HG02981 (cell line): ENCODE measurements at regions not wholly inside any gene's neighbourhood (a gene's known extent, or its start where the extent isn't known, plus 50 kb on each side); places are given as distances from the start of the nearest gene placed in this dataset.

Source experiments
- ATAC-seq: cut with Tn5 transposase; IDR thresholded peaks from one replicate; pipeline ENCODE4 v1.9.1; 2021; ENCODE audit warnings: mild to moderate bottlenecking, moderate library complexity; ENCODE audit not compliant: unreplicated experiment

DNA sequence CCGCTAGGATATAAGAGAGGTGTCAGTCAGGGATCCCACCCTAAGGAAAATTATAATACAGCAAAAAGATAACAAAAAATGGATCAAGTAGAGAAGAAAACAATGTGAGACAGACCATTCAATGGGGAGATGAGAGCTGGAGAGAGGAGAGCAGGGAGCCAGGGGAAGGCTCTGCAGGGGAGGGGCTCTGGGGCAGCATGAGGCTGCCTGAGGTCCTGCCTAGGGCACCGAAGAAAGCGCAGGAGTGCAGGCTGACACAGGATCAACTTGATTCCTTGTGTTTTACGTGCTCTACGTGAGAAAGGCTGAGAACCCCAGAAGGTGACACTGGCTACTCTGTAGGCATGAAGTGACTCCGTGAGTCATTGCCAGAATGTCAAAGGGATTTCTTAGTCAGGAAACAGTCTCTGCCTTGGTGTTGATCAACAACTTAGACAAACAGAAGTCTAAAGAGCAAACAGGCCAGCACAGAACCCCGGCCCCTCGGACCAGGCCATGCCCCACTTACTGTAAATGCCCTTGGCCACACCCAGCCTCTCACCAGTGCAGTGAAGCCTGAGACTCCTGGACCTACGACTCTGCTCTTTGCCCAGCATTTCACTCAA lies 290.1 kb upstream of the PRDM1 start:
- ATAC-seq: no peak

DNA sequence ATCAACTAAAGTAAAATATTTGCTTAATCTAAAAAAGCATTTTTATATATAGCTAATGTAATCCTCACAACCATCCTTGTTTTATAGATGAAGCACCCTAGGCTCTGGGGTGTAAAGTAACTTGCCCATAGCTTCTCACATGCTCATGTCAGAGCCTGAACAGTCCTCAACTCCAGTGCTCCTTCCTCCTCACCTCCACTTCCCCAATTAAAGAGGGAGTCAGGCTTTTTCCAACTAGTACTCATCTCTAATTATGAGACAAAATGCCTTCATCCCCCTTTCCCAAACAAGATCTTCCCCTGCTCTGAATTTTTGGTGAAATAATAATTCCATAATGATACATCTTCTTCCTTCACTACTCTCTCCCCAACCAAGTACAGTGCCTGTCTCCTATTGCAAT lies 290.8 kb upstream of the PRDM1 start:
- no peak for ATAC-seq

DNA sequence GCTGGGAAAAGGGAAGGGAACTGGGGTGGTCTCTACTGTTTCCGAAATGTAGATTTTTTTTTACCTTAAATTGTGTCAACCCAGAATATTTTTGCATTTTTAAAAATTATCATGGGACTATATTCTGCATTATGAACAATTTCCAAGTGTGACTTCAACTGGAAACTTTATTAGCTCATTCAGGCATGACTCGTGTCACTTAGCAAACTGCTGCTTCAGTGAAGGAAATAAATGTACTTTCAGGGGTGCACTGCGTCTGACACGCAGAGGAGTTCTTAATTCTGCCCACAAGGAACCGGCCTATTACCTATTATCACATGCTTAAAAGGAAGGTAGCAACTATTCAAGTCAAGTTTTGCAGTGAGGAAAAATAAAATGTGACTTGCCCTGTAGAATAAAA lies 291.3 kb upstream of the PRDM1 start:
- ATAC-seq: no peak

DNA sequence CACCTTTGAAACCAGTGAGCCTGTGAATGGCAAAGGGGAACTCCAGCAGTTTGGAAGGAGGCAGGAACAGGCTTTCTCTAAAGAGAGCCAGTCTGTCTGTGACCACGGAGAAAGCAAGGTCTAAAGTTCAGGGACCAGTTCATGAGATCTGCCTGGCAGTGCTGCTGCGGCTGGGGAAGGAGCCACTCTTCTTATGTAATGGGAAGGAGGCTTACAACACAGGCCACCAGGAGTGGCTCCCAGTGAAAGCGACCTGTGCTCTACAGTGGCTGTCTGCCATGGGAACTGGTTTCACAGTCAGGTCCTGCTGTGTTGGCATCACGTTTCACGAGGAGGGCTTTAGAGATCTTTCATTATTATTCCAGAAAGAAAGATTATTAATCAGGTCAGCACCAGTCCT lies 291.9 kb upstream of the PRDM1 start:
- ATAC-seq: no peak

DNA sequence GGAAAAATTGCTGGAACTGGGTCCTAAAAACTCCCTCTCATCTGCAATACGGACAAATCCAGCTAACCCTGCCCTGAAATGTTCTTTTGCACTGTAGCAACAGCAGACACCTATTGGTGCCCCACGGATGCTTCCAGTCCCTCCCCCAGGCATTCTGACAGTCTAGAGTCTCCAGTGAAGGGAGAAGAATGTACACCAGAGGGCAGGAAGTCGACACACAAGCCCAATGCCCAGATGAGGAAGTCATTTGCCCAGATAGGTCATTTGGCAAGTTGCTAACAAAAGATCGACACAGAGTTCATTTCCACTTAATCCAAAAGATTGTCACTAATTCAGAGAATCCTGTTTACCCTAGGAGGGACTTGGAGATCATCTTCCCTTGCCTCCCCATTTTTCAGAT lies 293.0 kb upstream of the PRDM1 start:
- no peak for ATAC-seq

DNA sequence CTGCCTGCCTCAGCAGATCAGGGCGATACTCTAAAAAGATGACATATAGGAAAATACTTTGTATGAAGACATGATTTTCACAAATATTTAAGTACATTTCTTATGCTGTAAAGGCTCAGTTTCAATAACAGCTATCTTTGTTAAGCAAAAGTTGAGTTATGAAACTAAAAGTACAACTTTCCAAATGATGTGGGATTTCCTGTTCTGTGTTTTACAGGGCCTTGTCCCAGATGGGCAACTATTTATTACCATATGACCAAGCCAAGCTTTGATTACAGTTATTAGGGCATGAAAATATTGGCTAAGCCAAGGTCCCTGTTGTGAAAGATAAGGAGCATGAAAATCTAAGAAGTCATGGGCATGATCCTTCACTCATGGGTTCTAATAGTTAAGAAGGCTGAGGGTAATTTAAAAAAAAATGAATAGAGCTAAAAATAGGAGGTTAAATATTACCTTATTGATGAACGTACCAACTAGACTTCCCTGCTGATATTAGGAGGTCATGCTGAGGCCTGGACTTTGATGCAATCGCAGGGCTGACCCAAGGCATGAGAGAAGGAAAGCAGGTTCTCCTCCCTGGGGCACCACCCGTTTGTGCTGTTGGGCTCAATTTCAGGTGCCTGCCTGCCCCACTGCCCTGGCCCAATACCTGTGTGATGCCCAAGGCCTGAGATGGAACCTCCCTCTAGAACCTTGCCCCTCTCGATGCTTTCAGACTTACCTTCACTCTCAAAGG lies 294.4 kb upstream of the PRDM1 start:
- peak; percentile 37 for ATAC-seq

DNA sequence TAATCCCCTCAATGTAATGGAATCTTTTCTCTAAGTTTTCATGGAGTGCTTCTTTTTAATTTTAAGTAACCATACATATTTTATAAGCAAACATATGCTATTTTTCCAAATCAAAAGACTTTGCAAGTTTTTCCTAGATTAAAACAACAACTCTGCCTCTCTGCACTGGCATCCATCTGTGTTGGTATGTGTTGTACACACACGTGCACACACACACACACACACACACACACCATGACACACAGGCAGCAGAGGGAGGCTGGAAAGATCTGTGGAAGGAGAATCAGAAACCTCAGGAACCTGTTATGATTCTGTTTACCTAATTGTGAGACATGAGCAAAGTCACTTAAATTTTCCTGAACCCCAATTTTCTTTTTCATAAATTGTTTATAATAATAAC lies 295.0 kb upstream of the PRDM1 start:
- ATAC-seq: no peak

DNA sequence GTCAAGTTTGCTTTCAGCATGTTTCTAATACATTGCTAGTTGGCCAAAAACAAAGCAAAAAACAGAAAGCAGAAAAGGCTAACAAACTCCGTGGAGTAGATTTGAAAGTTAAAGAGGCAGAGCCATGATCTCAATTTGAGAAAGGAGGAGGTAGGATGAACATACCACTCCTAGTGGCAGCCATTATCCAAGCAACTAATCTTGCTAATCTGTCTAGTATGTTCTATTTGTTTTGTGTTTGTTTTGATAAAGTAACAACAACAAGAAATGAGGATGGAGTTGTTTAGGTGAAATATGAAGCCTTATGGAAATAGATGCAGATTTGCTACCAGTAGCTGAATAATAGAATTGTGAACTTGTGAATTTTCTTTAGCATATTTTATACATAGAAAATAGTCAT lies 295.5 kb upstream of the PRDM1 start:
- ATAC-seq: no peak

DNA sequence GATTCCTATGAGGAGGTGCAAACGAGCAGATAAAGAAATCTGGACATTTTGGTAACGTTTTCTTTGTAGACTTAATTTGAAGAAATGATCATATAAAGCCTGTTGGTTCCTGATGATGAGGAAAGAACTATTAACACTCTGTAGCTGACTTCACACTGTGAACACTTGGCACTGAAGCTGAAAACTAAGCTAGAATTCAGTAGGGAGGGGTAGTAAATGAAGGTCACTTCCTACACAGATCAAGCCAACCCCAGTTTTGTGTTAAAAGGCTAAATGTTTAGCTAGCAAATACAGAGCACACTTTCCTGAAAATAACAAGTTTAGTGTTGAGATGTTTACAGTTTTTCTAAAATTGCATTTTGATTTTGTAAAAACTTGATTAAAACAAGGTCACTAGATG lies 296.2 kb upstream of the PRDM1 start:
- ATAC-seq: no peak

DNA sequence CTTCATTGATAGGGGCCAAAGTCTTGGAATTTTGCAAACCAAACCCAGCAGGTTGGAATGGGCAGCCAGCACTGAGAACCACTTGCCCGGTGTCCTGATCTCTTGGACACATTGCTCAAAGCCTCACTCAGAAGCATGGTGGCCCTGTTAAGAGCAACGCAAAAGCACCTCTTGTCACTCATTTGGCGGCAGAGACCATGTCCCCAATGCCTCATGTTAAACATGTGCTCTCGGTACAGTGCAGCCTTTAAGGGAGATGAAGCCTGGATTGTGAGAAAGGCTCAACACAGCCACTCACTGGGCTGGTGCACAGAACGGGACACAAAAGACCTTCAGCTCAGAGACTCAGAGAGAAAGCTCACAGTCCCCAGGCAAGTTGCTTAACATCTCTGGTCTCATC lies 298.4 kb upstream of the PRDM1 start:
- ATAC-seq: no peak

DNA sequence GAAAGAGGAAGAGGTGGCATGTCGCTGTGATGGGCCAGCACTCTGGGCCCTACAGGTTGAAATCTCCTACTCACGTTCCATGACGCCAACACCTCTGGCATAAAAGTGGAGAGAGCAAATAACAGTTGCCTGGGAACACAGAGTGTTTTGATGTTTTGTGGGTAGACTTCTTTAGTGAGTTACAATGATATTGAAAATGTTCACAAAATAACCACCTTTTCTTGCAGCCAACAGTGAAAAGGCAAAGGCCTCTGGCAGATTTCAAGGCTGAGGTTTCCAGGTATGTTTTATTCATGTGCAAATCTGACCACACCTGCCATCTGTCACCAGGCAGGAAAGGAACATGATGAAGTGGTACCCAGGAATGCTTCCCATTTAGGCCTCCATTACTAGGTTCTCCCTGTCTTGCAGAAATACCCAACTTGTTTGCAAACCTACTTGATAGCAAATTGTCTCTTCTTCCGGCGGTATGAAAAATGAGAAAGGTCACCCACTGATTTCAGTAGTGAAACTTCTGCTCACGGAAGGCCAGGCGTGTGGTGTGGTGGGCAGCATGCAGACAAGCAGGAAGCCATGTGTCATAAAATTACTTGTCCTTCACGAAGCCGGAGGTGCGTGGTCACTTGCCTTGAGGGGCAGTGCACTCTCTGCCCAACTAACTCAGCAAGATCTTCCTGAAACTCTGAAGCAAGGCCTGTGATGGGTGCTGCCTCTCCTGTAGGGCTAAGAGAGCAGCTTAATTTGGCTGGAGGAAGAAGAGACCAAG lies 299.1 kb upstream of the PRDM1 start:
- ATAC-seq: peak; percentile 68

DNA sequence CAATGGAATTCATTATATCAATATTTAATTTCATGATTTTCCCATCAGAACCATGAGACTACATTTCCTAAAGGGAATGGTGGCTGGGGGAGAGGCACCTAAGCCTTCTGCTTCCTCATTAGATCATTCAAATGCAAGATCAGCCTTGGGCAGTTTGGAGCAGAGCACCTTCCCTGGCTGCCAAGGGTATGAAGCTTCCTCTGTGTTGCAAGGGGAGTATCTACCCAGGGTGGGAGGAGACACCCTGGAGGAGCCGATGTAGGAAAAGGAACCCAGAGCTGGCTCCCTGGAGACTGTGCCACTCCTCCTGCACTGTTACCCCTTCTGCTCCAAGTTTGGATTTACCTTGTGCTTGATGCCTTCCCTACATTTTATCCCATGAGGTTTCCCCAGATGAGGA lies 299.7 kb upstream of the PRDM1 start:
- ATAC-seq: no peak

DNA sequence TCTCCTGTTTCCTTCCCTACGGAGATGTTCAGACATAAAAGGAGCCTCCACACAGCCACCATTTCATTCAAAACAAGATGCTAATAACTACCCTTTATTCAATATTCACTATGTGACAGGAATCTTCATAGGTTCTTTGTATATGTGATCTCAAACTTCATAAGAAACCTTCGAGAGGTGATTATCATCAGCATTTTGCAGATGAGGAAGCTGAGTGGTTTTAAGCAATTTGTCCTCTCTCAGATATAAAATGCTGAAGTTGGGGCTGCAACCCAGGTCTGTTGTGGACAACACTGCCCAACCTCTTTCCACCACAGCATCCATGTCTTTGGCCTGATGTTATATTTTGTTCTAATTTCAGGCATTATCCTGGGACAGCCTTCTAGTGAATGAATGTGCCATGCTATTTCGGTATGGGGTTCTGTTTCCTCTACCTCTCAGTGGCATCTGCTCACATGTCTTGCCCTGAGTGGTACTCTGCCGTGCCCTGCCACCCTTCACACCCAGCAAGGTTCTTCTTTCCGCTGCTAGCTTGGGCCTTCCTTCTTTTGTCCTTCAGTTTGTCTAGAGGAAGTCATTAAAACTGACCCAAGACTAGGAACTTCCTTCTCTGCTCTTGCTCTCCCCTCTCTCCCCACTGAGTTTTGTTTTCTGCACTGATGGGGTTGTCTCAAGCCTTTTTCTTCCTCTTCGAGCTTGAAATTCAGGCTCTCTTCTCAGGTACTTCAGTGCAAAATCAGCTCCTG lies 300.9 kb upstream of the PRDM1 start:
- ATAC-seq: no peak

DNA sequence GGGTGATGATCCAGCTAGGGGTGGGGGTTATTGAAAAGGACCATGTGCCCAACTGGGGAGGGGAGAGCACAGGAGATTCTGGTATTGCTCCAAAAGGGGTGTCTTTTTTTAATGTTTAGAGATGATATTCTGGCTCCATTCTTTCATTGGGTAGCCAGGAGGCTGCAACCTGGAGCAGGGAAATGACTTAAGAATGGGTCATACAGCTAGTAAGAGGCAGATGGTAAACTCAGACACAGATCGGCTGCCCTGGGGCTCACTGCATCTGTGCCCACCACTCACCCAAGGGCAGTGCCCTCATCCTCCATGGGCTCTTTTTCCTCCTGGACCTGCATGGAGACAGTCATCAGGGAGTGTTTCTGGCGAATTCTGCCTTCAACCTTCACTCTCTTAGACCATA lies 302.0 kb upstream of the PRDM1 start:
- no peak for ATAC-seq

DNA sequence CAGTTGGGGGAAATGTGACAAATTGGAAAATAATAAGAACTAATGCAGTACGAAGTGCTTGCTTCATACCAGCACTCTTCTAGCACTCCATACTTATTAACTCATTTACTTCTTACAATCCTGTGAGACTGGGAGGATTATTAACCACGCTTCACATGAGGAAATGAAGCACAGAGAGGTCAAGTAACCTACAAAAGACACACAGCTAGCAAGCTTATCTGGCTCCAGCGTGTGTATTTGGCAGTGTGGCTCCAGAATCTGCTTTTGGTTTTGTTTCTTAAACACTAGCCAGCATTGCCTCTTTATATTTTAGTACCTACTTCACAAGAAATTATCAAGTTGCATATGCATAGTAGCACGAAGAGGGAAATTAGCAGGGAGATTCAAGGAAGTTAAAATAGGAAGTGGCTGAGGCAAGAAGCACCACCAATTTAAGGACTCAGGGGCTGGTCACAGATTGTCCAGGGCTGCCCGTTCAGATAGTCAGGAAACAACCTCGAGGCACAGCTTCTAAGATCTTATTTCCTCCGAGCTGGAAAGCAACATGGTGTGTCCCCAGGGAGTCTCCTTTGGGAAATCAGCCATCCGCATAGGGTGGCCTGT lies 302.7 kb upstream of the PRDM1 start:
- no peak for ATAC-seq

DNA sequence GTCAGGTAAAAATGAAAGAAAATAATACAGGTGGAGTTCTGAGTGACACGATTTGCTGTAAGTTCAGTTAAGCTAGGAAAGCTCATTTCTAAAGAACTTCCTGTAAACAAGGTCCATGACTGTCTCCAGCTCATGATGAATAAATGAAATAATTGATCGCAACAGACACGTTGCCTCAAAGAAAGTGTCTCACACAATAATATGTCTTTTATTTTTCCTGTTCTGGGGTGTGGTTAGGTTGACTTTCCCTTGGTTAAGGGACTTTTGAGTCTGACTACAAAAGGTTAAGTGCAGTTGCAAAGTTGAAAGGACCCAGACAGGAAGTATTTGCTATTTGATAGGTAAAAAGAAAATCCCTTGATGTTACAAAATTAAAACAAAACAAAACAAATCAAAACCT lies 304.2 kb upstream of the PRDM1 start:
- no peak for ATAC-seq

DNA sequence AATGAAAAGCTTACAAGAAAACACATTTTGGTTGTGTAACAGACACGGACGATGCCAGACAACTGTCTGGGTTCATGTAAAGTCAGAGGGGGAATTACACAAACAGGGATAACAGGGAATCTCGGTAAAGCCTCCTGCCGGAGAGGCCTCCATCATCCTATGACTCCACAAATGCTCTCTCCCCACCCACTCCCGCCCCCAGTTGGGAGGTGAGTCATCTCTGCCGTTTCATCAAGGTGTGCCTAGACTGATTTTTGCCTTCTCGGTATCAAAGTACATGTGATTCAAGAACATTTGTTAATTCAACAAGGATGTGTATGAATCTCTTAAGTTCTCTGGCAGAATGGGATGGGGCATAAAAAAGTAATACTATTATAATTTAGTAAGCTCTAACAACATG lies 304.9 kb upstream of the PRDM1 start:
- no peak for ATAC-seq

DNA sequence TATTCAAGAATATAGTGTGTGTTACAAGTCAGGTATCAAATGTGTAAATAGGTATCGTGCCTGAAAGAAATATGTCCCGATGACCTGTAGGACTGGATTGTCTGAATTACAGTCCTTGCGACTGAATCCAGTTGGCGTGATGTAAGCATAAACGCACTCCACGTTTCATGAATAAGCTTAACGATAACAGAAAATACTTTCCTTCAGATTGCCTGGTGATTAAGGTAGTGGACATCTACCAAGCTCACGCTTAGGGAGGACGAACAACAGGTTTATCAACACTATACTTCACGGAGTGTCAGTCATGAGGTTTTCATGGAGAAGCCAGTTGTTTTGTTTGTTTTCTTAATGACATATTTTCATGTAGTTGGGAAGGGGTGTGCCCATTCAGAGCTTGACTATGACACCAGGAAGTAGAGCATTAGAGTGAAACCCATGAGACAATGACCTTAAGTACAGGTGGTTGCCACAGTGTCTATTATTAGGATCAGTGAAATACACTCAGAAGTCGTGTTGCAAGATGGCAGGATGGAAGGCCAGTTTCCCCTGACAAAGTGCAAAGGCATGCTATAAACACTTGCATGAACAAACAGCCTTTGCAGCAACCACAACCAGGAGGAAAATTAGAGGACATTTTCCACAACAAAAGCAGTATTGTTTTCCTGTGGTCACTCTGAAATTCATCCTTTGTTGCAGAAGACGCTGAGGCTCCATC lies 305.8 kb upstream of the PRDM1 start:
- no peak for ATAC-seq

DNA sequence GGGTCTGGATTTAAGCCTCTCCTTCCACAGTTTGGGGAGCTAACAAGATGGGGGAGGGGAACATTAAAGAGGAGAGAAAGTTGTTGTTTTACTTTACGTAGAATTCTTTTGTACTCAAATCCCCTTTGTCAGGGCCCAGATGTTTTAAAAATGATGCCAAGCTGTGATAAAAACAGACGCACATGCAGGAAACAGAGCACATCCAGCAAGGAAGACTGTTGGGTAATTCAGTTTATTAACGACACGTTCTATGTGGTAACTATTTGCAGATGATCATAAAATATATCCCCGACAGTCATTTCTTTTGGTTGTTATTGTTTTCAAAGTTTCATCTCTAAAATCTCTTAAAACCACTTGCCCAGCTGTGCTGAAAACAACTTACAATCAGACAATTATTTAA lies 307.0 kb upstream of the PRDM1 start:
- no peak for ATAC-seq

DNA sequence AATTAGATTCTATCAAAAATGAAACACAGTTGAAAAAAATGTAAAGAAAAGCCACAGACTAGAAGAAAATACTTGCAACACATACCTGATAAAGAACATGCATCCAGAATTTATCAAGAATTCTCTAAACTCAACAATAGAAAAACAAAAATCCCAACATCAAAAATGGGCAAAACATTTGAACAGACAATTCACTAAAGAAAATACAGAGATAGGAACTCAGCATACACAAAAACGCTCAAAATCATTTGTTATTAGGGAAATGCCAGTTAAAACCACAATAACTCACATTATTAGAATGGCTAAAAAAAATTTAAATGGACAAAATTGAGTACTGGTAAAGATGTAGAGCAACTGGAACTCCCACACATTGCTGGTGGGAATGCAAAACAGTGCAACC lies 311.0 kb upstream of the PRDM1 start:
- no peak for ATAC-seq

DNA sequence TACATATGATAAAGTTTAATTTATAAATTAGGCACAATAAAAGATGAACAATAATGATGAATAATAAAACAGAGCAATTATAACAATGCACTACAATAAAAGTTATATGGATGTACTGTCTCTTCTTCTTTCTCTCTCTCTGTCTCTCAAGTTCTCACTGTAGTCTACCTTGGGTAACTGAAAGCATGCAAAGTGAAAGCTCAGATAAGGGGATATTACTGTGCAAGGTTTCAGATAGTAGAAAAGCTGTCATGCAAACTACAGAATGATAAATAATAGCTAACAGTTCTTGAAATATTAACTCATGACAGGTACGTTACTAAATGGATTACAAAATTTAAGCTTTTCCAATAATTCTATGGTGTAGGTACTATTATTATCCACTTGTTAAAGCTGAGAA lies 311.9 kb upstream of the PRDM1 start:
- ATAC-seq: peak; percentile 72
